Right hindlimb (tissue), 1 donor: ENCODE measurements at regions not wholly inside any gene's neighbourhood (a gene's known extent, or its start where the extent isn't known, plus 50 kb on each side); places are given as distances from the start of the nearest gene placed in this dataset.

ENCODE experiments used
- DNase-seq: peaks from one replicate; pipeline ENCODE4 v3.0.0-alpha.2; 2018

DNA sequence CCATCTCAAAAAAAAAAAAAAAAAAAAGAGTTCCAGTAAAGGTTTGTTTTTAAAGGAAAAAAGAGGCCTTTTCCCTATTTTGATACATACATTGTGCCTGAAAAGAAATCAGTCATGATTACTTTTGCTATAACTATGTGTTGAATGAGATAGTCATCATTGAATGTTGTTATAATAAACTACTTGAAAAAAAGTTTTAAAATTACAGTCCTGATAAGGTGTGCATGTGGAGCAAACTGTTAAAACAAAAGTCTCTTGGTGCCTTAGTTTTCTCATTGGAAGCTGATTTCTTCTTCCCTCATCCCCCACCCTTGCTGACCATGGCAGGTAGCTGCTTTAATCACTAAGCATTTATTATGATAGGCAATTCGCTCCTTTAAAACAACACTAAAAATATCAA lies 172.3 kb upstream of the TBCA start:
- DNase-seq: no peak

GRCh38 chr5:77947041-77947428 lies 170.9 kb upstream of the TBCA start:
- DNase-seq: no peak

- DNase-seq: no peak
These were observed 170.4 kb upstream of the TBCA start for GRCh38 chr5:77946381-77947040.

- no peak for DNase-seq
These were observed 169.7 kb upstream of the TBCA start for GRCh38 chr5:77945874-77946273.

- no peak for DNase-seq
These were observed 168.7 kb upstream of the TBCA start for GRCh38 chr5:77944757-77945340.

GRCh38 chr5:77943851-77944250 lies 167.7 kb upstream of the TBCA start:
- DNase-seq: no peak

DNA sequence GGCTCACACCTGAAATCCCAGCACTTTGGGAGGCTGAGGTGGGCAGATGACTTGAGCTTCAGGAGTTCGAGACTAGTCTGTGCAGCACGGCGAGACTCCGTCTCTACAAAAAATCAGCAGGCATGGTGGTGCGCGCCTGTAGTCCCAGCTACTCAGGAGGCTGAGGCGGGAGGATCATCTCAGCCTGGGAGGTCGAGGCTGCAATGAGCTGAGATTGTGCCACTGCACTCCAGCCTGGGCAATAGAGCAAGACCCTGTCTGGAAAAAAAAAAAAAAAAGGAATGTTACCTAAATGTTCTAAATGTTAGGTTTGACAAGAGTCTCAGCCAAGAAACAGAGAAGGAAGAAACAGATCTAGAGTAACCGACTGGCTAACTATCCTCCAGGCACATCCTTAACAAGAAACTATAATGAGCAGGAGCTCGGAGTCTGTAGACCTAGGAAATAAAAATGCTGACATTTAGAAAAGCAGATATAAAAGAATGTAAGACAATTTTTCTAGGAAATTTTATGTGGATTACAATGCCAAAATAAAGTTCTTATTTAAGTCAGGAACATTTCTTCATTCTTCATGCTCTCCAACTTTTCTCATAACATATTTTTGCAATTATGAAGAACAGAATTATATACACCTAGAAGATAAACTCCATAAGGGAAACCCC lies 166.6 kb upstream of the TBCA start:
- no peak for DNase-seq

DNA sequence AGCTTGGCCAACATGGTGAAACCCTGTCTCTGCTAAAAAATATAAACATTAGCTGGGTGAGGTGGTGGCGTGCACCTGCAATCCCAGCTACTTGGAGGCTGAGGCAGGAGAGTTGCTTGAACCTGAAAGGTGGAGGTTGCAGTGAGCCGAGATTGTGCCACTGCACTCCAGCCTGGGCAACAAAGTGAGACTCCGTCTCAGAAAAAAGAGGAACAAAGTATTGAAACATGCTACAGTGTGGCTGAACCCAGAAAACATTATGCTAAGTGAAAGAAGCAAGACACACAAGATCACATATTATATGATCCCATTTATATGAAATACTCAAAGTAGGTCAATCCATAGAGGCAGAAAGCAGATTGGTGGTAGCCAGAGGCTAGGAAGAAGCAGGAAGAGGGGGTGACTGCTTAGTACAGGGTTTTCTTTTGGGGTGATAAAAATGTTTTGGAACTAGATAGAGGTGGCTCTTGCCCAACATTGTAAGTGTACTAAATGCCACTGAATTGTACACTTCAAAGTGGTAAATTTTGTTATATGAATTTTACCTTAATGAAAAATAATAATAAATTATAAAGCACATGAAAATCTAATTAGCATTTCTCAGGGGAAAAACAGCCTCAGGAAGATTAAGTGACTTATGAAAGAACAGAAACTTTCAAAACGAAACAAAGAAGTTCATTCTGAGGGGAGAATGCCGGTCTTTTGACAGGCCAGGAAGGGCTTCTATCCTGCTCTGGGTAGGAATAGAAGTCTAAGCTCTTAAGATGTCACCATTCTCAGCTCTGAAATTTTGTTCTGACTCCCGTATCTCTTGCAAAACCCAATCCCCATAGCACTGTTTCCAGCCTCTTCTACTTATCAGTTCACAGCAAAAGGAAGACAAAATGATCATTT lies 161.1 kb upstream of the TBCA start:
- DNase-seq: no peak

DNA sequence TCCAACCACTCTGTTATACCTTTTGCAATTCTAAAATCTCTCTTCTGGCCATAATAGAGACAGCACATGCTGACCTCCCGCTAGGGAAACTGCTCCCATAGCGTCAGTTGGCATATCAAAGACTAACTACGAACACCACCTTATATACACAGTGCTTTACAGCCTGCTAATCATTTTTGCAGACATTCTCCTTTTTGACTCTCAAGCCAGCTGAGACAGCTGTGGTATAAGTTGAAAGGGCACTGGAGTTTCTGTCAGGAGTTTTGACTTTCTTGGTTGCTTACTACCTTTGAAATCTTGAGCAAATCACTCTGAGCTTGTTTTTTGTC lies 160.2 kb upstream of the TBCA start:
- no peak for DNase-seq

DNA sequence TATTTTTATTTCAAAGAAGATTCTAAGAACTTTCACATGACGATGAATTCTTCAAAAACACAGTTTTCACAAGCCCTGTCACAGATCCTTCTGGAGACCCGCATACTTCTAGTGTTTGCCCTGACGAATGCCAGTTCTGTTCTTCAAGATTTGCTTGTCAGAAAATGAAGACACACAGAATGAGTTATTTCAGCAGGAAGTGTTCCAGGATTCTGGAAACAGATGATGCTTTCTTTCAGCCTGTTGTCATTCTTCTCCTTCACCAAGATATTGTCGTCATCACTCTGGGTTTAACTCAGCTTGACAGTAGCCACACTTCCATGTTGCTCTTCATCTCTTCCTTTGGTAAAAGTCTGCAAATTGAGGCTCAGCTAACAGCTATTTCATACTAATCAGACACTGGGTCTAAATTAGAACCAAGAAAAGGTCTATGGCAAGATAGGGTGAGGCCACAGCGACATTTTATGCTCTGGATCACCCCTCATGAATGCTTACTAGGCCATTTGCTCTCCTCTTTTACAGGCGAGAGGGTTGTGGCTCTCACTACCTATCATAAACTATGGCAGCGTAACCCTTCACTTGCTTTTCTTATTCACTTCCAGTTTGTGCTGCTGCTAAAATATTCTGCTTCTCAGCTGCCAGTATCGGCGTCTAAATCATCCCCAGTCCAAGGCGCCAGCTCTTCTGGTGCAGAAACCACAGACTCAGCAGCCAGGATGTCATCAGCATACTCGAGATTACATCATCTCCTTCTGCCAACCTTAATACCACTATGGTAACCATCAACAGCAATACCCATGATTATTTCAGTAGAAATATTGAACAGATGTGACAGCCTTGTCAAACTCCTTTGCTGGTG lies 159.6 kb upstream of the TBCA start:
- DNase-seq: no peak

GRCh38 chr5:77928776-77929300 lies 152.7 kb upstream of the TBCA start:
- DNase-seq: no peak

GRCh38 chr5:77926337-77926736 lies 150.2 kb upstream of the TBCA start:
- DNase-seq: no peak

DNA sequence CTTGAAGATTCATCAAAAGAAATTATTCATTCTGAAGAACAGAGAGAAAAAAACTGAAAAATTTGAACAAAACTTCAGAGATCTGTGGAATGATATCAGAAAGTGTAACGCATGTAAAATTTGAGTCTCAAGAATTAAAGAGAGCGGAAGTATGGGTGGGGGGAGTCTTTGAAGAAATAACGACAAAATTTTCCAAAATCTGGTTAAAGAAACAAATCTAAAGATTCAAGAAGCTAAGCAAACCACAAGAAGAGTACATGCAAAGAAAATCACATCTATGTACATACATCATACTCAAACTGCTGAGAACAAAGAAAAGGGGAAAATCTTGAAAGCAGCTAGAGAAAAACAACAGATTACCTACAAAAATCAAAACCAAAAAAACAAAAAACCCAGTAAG lies 149.4 kb upstream of the TBCA start:
- DNase-seq: no peak

DNA sequence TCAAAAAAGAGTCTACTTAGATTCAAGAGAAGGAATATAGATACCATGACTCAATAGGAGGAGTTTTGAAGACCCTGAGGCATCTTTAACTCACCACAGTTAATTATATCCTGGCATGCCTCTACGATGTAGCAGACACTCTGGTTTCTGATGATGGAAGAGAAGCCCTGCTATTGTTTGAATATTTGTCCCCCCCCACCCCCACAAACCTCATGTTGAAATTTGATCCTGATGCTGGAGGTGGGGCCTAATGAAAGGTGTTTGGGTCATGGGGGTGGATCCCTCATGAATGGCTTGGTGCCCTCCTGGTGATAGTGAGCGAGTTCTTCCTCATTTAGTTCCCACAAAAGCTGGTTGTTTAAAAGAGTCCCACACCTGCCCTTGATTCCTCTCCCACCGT lies 147.9 kb upstream of the TBCA start:
- no peak for DNase-seq

- DNase-seq: no peak
These were observed 147.5 kb upstream of the TBCA start for GRCh38 chr5:77923666-77924065.

GRCh38 chr5:77921094-77921768 lies 145.1 kb upstream of the TBCA start:
- no peak for DNase-seq

DNA sequence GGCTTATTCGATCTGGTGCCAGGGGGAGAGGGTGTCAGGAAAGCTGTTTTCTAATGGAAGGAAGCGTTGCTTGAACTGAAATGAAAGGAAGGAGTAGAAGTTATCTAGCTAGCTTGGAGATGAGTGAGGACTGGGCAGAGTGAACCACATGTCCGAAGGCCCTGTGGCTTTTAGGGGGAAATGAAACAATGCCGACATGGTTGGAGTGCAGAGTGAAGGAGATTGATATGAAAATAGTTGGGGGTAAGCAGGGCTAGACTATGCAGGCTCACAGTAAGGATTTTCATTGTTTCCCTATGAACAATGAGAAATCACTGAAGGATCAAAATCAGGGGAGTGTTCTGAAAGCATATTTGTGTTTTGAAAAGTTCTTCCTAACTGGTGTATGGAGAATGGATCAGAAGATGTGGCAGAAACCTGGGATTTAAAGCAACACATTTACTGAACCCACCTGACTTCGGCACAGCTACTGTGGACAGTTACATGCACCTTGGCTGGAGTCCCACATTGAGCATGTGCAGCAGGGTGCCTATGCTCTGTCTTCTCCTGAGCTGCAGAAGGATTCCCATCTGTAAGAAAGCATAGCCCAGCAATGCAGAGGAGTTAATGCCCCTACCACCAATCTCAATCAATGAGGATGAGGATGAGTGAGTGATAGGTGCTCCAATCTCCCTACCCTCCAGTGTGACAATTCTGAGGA lies 144.4 kb upstream of the TBCA start:
- DNase-seq: no peak

GRCh38 chr5:77915346-77915745 lies 139.2 kb upstream of the TBCA start:
- no peak for DNase-seq

- DNase-seq: no peak
These were observed 136.6 kb upstream of the TBCA start for GRCh38 chr5:77912721-77913120.

DNA sequence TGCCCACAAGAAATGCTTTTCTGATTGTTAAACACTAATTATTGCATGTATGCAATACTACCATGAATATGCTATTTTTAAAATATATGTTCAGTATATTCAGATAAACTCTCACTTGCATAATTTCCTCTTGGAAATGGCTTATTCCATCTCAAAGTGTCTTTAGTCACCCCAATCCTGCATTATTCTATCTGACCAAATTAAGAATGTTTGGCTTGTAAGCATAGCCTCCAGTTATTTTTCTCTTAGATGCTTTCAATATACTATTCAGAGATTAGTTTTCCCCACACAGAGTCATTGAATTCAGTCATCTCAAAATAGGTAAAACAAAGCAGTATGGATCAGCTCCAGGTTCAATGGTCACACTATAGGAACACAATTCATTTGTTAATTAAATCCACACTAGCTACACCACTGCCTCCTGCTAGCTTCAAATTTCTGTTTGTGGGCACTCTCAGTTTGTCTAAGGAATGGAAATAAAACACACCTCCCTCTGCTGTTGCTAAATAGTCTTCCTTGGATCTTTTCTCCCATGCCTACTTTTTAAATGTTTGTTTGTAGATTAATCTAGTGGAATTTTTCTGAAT lies 134.6 kb upstream of the TBCA start:
- DNase-seq: no peak

DNA sequence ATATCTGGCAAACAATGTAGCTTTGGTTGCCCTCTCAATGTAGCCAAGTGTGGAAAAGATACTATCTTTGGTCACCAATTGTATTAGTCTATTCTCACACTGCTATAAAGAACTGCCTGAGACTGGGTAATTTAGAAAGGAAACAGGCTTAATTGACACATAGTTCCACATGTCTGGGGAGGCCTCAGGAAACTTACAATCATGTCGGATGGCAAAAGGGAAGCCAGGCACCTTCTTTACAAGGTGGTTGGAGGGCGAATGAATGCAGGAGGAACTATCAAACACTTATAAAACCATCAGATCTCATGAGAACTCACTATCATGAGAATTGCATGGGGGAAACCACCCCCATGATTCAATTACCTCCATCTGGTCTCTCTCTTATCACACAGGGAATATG lies 133.1 kb upstream of the TBCA start:
- no peak for DNase-seq
